BJ (cell line): ENCODE measurements at regions not wholly inside any gene's neighbourhood (a gene's known extent, or its start where the extent isn't known, plus 50 kb on each side); places are given as distances from the start of the nearest gene placed in this dataset.
A peak's percentile ranks its signal among the peaks of the same experiment; 100 is the strongest.

ENCODE experiments used
- CTCF ChIA-PET: fragments of 350-600 bp; formaldehyde crosslinking; extraction: SDS; loops from one replicate; lab custom pipeline; 2021; ENCODE audit warnings: antibody characterized with exemption, inconsistent platforms; lab: Yijun Ruan, JAX
- POLR2A ChIA-PET: fragments of 300-600 bp; sonication (Branson Sonifier 250); formaldehyde crosslinking; extraction: SDS; loops from one replicate; lab custom pipeline; 2021; ENCODE audit warnings: antibody characterized with exemption; lab: Charles Lee
- DNase-seq: peaks from one replicate; pipeline ENCODE4 v3.0.0-alpha.2; 2011; ENCODE audit warnings: low read depth
- H3K27me3 ChIP-seq: 2 replicates; pipeline ENCODE4 v1.6.0; 2011; ENCODE audit warnings: low read length; ENCODE audit not compliant: control insufficient read depth, insufficient read depth
- H3K36me3 ChIP-seq: 2 replicates; pipeline ENCODE4 v1.5.1; 2011; ENCODE audit warnings: low read length; ENCODE audit not compliant: control insufficient read depth, insufficient read depth
- H3K4me3 ChIP-seq: 2 replicates; pipeline ENCODE4 v1.5.1; 2011; ENCODE audit warnings: low read depth, mild to moderate bottlenecking, control low read depth, low read length
- CTCF ChIP-seq: IDR thresholded peaks from 2 replicates; pipeline ENCODE4 v1.5.1; 2011; ENCODE audit warnings: low read depth, mild to moderate bottlenecking, control low read depth, inconsistent platforms, low read length, moderate library complexity; ENCODE audit not compliant: insufficient read depth

DNA sequence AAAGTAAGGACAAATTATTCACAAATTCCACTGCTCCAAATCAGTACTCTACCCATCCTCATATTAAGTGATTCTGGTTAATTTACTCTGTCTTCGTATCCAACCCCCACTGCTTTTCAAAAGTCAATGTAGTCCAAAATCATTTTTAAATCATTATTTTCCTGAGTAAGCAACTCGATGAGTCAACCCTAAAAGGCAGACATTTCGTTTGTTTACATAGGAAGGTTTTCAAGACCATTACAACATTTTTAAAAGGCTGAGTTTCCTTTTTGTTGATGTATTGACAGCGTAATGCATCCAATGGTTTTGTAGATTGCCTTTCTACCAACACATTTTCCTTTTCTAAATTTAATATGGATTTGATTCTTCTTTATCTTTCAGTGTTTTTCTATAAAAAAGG is 523.0 kb upstream of the ANKRD30A start:
- no peak for TF ChIP-seq CTCF
- H3K4me3 ChIP-seq = no peak overlapping the region
- no peaks in the 10 kb centered on the region for H3K27me3 ChIP-seq
- DNase-seq = peak; percentile 19
- no peaks in the 10 kb centered on the region for H3K36me3 ChIP-seq
- CTCF ChIA-PET = no interaction called here
- POLR2A ChIA-PET = no interaction called here

DNA sequence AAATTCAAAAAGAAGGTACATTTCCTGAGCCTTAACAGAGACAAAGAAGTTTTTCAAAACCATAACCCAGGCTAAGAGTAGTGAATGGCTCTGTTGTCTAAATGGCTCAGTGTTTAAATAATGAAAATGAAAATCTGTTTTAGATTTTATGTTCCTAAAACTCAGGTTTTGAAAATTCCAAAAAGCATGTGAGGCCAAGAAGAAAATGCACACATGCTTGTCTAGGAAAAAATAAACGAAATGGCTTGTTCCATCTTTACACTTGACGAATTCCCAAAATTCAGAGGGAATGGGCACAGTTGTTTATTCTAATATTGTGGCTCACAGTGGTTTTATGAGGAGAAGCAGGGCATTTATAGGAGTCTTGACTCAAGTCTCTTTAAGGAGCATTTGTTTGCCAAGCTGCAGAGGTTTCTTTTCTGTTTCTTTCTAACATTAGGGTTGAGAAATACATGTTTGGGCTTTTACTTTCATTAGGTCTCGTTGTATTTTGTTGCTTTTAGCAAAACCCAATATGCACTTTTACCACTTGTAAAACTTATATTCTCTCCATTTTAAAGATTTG is 527.6 kb upstream of the ANKRD30A start:
- ChIA-PET CTCF (no interaction called here), POLR2A (no interaction called here)
- no peak for TF ChIP-seq CTCF
- Histone ChIP-seq H3K36me3 (no peaks in the 10 kb centered on the region), H3K27me3 (no peaks in the 10 kb centered on the region), H3K4me3 (no peak overlapping the region)
- no peak for DNase-seq

DNA sequence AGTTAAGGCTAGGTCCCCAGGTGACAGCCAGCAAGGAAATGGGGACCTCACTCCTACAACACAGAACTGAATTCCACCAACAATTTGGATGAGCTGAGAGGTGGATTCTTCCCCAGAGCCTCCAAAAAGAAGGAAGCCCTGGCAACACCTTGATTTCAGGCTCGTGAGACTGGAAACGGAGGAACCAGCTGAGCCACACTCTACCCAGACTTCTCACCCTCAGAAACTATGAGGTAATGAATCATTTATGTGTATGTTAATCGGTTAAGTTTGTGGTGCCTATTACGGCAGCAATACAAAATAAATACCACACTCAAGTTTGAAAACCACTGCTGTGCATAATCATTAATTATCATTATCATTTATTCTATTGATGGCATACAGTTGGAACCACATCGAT is 532.4 kb upstream of the ANKRD30A start:
- H3K36me3 ChIP-seq = no peaks in the 10 kb centered on the region
- ChIA-PET CTCF (no interaction called here), POLR2A (no interaction called here)
- no peak for TF ChIP-seq CTCF
- no peaks in the 10 kb centered on the region for H3K27me3 ChIP-seq
- no peak overlapping the region for H3K4me3 ChIP-seq
- no peak for DNase-seq

DNA sequence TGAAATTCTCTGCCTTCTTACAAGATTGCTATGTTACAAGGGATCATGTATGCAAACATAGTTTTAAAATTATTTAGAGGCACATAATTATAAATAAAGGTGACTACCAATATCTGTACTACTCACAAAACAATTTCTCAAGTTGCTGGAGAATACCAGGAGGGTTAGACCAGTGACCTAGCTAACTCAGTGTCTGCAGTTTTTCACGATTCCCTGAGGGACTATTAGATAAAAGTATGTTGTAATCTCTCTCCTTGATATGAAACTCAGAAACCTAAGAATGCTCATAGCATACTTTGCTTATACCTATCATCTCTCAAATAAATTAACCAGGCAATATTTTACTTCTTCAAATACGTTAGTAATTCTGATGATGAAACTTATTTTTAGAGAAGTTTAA is 534.0 kb upstream of the ANKRD30A start:
- CTCF ChIA-PET = no interaction called here

GRCh38 chr10:36583690-36584089 is 541.7 kb upstream of the ANKRD30A start:
- H3K36me3 ChIP-seq = no peaks in the 10 kb centered on the region
- DNase-seq = no peak
- CTCF ChIA-PET = no interaction called here
- H3K4me3 ChIP-seq = no peak overlapping the region
- H3K27me3 ChIP-seq = no peaks in the 10 kb centered on the region
- POLR2A ChIA-PET = no interaction called here
- no peak for TF ChIP-seq CTCF

More for the DNA sequence above, 534.0 kb upstream of the ANKRD30A start:
- Histone ChIP-seq H3K4me3 (no peak overlapping the region), H3K36me3 (no peaks in the 10 kb centered on the region), H3K27me3 (no peaks in the 10 kb centered on the region)
- no peak for TF ChIP-seq CTCF
- no peak for DNase-seq
- POLR2A ChIA-PET = no interaction called here
